Gastrocnemius medialis (tissue), 4 donors: ENCODE measurements at regions not wholly inside any gene's neighbourhood (a gene's known extent, or its start where the extent isn't known, plus 50 kb on each side); places are given as distances from the start of the nearest gene placed in this dataset.

ENCODE experiments used
- ATAC-seq, 2 donors: fragments of 150-250 bp; one replicate each; pipeline ENCODE4 v1.9.1; 2016
- DNase-seq, 2 donors: peaks; one replicate each; pipeline ENCODE4 v3.0.0-alpha.2; 2019
- H3K27ac ChIP-seq, 4 donors: fragments of 200-600 bp; sonication (generic); 1 replicate in 1 of 4; 2 replicates in 3 of 4; pipeline ENCODE4 v1.5.1; 2016 to 2018; ENCODE audit warnings: mild to moderate bottlenecking in 2 of 4, moderate library complexity in 1 of 4
- H3K27me3 ChIP-seq, 3 donors: fragments of 200-600 bp; sonication (generic) in 2 of 3; 1 replicate in 1 of 3; 2 replicates in 2 of 3; pipeline versions ENCODE4 v1.5.1 to v1.6.0; 2016 to 2019; ENCODE audit warnings: mild to moderate bottlenecking in 1 of 3, moderate library complexity in 1 of 3
- H3K36me3 ChIP-seq, 2 donors: fragments of 200-600 bp; sonication (generic) in 1 of 2; one replicate each; pipeline ENCODE4 v1.5.1; 2017 to 2018
- H3K4me1 ChIP-seq, 2 donors: fragments of 200-600 bp; sonication (generic) in 1 of 2; one replicate each; pipeline ENCODE4 v1.5.1; 2016 to 2017; ENCODE audit warnings: mild to moderate bottlenecking in 2 of 2
- H3K4me3 ChIP-seq, 4 donors: fragments of 200-600 bp; sonication (generic) in 3 of 4; 1 replicate in 1 of 4; 2 replicates in 3 of 4; pipeline ENCODE4 v1.5.1; 2016 to 2019; ENCODE audit warnings: mild to moderate bottlenecking in 2 of 4
- H3K9me3 ChIP-seq, 3 donors: fragments of 200-600 bp; sonication (generic) in 2 of 3; 1 replicate in 1 of 3; 2 replicates in 2 of 3; pipeline ENCODE4 v1.5.1; 2016 to 2019
- POLR2A ChIP-seq, 2 donors: fragments of 450-650 bp; IDR thresholded peaks; one replicate each; pipeline ENCODE4 v1.6.1; 2017; ENCODE audit warnings: antibody characterized with exemption in 2 of 2, mild to moderate bottlenecking in 2 of 2, moderate library complexity in 2 of 2
- in situ Hi-C, 4 donors: fragments of 200-750 bp; cut with MboI; loops; one replicate each; pipeline versions ENCODE4 v1.15.0 to v1.8.0; 2017; ENCODE audit warnings: low sequenced_read_pairs in 4 of 4
- intact Hi-C: fragments of 100-400 bp; cut with DNase I; formaldehyde crosslinking; loops from one replicate; pipeline ENCODE4 v1.15.1; 2023; ENCODE audit warnings: low total_unique reads
- TF ChIP-seq, protein P1 (sequence below), 5 experiments: fragments of 450-650 bp in 3 of 5; fragments of 200-600 bp in 2 of 5; sonication (generic) in 2 of 5; IDR thresholded peaks in 4 of 5; conservative IDR thresholded peaks in 1 of 5; 1 replicate in 4 of 5; 2 replicates in 1 of 5; pipeline ENCODE4 v1.5.1; 2016 to 2019; ENCODE audit warnings: antibody characterized with exemption in 5 of 5, mild to moderate bottlenecking in 3 of 5, moderate library complexity in 3 of 5

GRCh38 chr2:139529080-139529479 lies 748.9 kb upstream of the NXPH2 start:
- no peak overlapping the region for H3K27ac ChIP-seq
- no peaks in the 10 kb centered on the region for H3K9me3 ChIP-seq
- ATAC-seq (no peak), DNase-seq (no peak)
- no peaks in the 10 kb centered on the region for H3K4me1 ChIP-seq
- H3K27me3 ChIP-seq: no peaks in the 10 kb centered on the region
- intact Hi-C loops: no loop called here
- in situ Hi-C loops: no loop called here
- TF ChIP-seq POLR2A (IDR thresholded peaks at IDR 0.05): no peak
- TF ChIP-seq, protein P1, sequence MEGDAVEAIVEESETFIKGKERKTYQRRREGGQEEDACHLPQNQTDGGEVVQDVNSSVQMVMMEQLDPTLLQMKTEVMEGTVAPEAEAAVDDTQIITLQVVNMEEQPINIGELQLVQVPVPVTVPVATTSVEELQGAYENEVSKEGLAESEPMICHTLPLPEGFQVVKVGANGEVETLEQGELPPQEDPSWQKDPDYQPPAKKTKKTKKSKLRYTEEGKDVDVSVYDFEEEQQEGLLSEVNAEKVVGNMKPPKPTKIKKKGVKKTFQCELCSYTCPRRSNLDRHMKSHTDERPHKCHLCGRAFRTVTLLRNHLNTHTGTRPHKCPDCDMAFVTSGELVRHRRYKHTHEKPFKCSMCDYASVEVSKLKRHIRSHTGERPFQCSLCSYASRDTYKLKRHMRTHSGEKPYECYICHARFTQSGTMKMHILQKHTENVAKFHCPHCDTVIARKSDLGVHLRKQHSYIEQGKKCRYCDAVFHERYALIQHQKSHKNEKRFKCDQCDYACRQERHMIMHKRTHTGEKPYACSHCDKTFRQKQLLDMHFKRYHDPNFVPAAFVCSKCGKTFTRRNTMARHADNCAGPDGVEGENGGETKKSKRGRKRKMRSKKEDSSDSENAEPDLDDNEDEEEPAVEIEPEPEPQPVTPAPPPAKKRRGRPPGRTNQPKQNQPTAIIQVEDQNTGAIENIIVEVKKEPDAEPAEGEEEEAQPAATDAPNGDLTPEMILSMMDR (IDR thresholded peaks at IDR 0.05 in 4 of 5, conservative IDR thresholded peaks at IDR 0.05 in 1 of 5): no peak
- no peak overlapping the region for H3K4me3 ChIP-seq
- no peaks in the 10 kb centered on the region for H3K36me3 ChIP-seq

DNA sequence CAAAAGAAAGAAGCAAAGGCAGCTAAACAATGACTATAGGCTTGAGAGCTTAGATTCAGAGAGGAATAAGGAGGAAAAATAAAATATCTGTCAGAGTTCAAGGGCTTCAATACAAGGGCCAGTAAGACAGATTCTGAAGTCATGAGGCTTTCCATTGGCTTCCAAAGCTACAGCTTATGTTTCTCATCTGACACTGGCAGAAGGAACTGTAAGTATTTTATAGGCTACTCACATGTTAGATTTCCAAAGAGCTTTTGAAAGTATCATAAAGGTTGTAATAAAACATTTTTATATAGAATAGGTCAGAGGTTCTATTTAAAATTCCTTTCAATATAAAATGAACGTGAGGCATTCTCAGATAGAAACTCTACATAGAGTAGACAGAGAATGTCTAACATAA lies 746.6 kb upstream of the NXPH2 start:
- intact Hi-C loops: no loop called here
- Histone ChIP-seq H3K36me3 (no peaks in the 10 kb centered on the region), H3K4me3 (no peak overlapping the region), H3K9me3 (no peaks in the 10 kb centered on the region), H3K27me3 (no peaks in the 10 kb centered on the region), H3K4me1 (no peaks in the 10 kb centered on the region), H3K27ac (no peak overlapping the region)
- TF ChIP-seq, protein P1 (IDR thresholded peaks at IDR 0.05 in 4 of 5, conservative IDR thresholded peaks at IDR 0.05 in 1 of 5): no peak
- TF ChIP-seq POLR2A (IDR thresholded peaks at IDR 0.05): no peak
- in situ Hi-C loops: no loop called here
- DNase-seq (no peak), ATAC-seq (no peak)

- Histone ChIP-seq H3K4me3 (no peak overlapping the region), H3K36me3 (no peaks in the 10 kb centered on the region), H3K27ac (no peak overlapping the region), H3K27me3 (no peaks in the 10 kb centered on the region), H3K9me3 (no peaks in the 10 kb centered on the region), H3K4me1 (no peaks in the 10 kb centered on the region)
- in situ Hi-C loops: no loop called here
- TF ChIP-seq POLR2A (IDR thresholded peaks at IDR 0.05): no peak
- TF ChIP-seq, protein P1 (IDR thresholded peaks at IDR 0.05 in 4 of 5, conservative IDR thresholded peaks at IDR 0.05 in 1 of 5): no peak
- intact Hi-C loops: no loop called here
- no peak for ATAC-seq
- no peak for DNase-seq
These were observed 738.1 kb upstream of the NXPH2 start for GRCh38 chr2:139518321-139518720.

DNA sequence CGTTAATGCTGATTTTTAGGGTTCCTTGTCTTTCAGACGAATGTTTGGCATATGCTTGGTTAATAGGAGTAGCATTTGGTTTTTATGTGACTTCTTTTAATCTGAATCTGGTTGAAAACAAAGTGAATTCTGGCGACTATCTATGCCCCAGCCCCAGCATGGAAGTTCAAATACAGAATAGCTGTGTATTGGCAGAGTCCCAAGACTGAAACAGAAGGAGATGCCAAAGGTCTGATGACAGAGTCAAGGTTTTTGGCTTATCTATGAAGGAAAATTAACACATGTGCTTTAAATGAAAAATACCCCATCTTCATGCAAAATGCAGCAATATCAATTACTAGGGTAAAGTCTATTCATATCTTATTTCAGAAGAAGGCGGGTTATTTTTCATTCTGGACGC lies 734.8 kb upstream of the NXPH2 start:
- Histone ChIP-seq H3K27me3 (no peaks in the 10 kb centered on the region), H3K9me3 (no peaks in the 10 kb centered on the region), H3K4me3 (no peak overlapping the region), H3K36me3 (no peaks in the 10 kb centered on the region), H3K4me1 (no peaks in the 10 kb centered on the region), H3K27ac (no peak overlapping the region)
- intact Hi-C loops: no loop called here
- DNase-seq (no peak), ATAC-seq (no peak)
- TF ChIP-seq, protein P1 (IDR thresholded peaks at IDR 0.05 in 4 of 5, conservative IDR thresholded peaks at IDR 0.05 in 1 of 5): no peak
- TF ChIP-seq POLR2A (IDR thresholded peaks at IDR 0.05): no peak
- in situ Hi-C loops: no loop called here

- Histone ChIP-seq H3K27me3 (no peaks in the 10 kb centered on the region), H3K36me3 (no peaks in the 10 kb centered on the region), H3K9me3 (no peaks in the 10 kb centered on the region), H3K27ac (no peak overlapping the region), H3K4me1 (no peaks in the 10 kb centered on the region), H3K4me3 (no peak overlapping the region)
- ATAC-seq: no peak
- intact Hi-C loops: no loop called here
- TF ChIP-seq, protein P1 (IDR thresholded peaks at IDR 0.05 in 4 of 5, conservative IDR thresholded peaks at IDR 0.05 in 1 of 5): no peak
- TF ChIP-seq POLR2A (IDR thresholded peaks at IDR 0.05): no peak
- no peak for DNase-seq
- in situ Hi-C loops: no loop called here
These were observed 715.7 kb upstream of the NXPH2 start for GRCh38 chr2:139495851-139496250.
